Type B pancreatic cell (in vitro differentiated cells): ENCODE measurements at regions not wholly inside any gene's neighbourhood (a gene's known extent, or its start where the extent isn't known, plus 50 kb on each side); places are given as distances from the start of the nearest gene placed in this dataset.

Source experiments
- DNase-seq: peaks from one replicate; pipeline ENCODE4 v3.0.0; 2021; ENCODE audit warnings: mixed read lengths; ENCODE audit not compliant: unreplicated experiment; ENCODE audit errors: extremely low spot score
- H3K27ac Mint-ChIP-seq: 2 replicates; pipeline ENCODE4 v1.8.0; 2021; ENCODE audit warnings: mild to moderate bottlenecking, mixed read lengths
- H3K27me3 Mint-ChIP-seq: 2 replicates; pipeline ENCODE4 v1.8.0; 2021; ENCODE audit warnings: mixed read lengths
- H3K36me3 Mint-ChIP-seq: 2 replicates; pipeline ENCODE4 v1.8.0; 2021; ENCODE audit warnings: mixed read lengths
- H3K4me1 Mint-ChIP-seq: one replicate; pipeline ENCODE4 v1.8.0; 2021; ENCODE audit warnings: mixed read lengths; ENCODE audit not compliant: unreplicated experiment
- H3K4me3 Mint-ChIP-seq: 2 replicates; pipeline ENCODE4 v1.8.0; 2021; ENCODE audit warnings: mild to moderate bottlenecking, mixed read lengths
- H3K9me3 Mint-ChIP-seq: 2 replicates; pipeline ENCODE4 v1.8.0; 2021; ENCODE audit warnings: mixed read lengths
- TF ChIP-seq, protein P1 (sequence below): fragments of 200-600 bp; sonication (generic); conservative IDR thresholded peaks from 2 replicates; pipeline ENCODE4 v1.5.0; 2021; ENCODE audit warnings: antibody characterized with exemption, mild to moderate bottlenecking

- H3K27ac Mint-ChIP-seq, result no peak overlapping the region
- no peak for DNase-seq
- H3K4me1 Mint-ChIP-seq, result no peaks in the 10 kb centered on the region
- no peaks in the 10 kb centered on the region for H3K9me3 Mint-ChIP-seq
- no peaks in the 10 kb centered on the region for H3K36me3 Mint-ChIP-seq
- no peak overlapping the region for H3K4me3 Mint-ChIP-seq
- no peaks in the 10 kb centered on the region for H3K27me3 Mint-ChIP-seq
- TF ChIP-seq, protein P1, sequence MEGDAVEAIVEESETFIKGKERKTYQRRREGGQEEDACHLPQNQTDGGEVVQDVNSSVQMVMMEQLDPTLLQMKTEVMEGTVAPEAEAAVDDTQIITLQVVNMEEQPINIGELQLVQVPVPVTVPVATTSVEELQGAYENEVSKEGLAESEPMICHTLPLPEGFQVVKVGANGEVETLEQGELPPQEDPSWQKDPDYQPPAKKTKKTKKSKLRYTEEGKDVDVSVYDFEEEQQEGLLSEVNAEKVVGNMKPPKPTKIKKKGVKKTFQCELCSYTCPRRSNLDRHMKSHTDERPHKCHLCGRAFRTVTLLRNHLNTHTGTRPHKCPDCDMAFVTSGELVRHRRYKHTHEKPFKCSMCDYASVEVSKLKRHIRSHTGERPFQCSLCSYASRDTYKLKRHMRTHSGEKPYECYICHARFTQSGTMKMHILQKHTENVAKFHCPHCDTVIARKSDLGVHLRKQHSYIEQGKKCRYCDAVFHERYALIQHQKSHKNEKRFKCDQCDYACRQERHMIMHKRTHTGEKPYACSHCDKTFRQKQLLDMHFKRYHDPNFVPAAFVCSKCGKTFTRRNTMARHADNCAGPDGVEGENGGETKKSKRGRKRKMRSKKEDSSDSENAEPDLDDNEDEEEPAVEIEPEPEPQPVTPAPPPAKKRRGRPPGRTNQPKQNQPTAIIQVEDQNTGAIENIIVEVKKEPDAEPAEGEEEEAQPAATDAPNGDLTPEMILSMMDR, result no peak
Measured at GRCh38 chr1:72601035-72601674, 318.8 kb upstream of the NEGR1 start.

GRCh38 chr1:72586023-72586685 is 303.8 kb upstream of the NEGR1 start:
- DNase-seq, result no peak
- Mint-ChIP-seq H3K27ac (no peak overlapping the region), H3K4me3 (no peak overlapping the region), H3K4me1 (no peaks in the 10 kb centered on the region), H3K36me3 (no peaks in the 10 kb centered on the region), H3K9me3 (no peaks in the 10 kb centered on the region), H3K27me3 (no peaks in the 10 kb centered on the region)
- TF ChIP-seq, protein P1, result no peak

DNA sequence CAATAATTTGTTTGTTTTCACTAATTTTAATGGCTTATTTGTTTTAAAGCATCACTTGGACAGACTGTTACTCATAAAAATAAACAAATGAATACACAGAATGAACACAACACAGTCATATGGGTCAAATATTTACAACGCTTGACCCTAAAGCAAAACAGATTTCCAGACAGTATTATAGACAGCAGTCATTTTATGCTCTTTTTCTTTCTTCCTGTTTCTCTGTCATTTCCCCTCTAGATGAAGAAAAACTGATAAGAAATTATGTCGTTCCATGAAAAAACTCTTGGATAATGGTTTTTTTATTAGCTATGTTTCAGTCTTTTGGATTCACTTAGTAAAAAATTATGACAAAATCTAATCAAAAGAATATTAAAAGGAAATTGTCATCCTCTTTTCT is 297.3 kb upstream of the NEGR1 start:
- no peaks in the 10 kb centered on the region for H3K27me3 Mint-ChIP-seq
- H3K9me3 Mint-ChIP-seq, result no peaks in the 10 kb centered on the region
- TF ChIP-seq, protein P1, result no peak
- H3K4me1 Mint-ChIP-seq, result no peaks in the 10 kb centered on the region
- no peak for DNase-seq
- no peak overlapping the region for H3K27ac Mint-ChIP-seq
- H3K36me3 Mint-ChIP-seq, result no peaks in the 10 kb centered on the region
- no peak overlapping the region for H3K4me3 Mint-ChIP-seq

DNA sequence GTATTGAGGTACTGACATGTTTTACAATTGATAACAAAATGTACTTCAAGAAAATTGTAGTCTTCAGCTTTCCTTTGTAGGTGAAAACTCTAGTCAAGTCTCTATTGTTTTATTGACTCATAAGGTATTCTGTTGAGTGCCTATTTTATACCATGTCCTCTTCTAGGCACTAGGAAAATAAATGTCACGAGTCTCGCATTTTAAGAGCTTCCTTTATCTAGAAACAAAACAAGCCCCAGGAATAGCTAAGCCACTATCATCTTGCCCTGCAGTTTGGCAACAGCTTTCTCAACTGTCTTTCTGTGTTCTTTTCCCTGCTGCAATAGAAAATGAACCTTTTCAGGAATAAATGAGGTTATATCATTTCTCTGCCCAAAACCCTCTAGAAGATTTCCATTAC is 288.5 kb upstream of the NEGR1 start:
- no peaks in the 10 kb centered on the region for H3K27me3 Mint-ChIP-seq
- no peak for DNase-seq
- no peaks in the 10 kb centered on the region for H3K9me3 Mint-ChIP-seq
- H3K36me3 Mint-ChIP-seq, result no peaks in the 10 kb centered on the region
- no peaks in the 10 kb centered on the region for H3K4me1 Mint-ChIP-seq
- H3K27ac Mint-ChIP-seq, result no peak overlapping the region
- TF ChIP-seq, protein P1, result no peak
- H3K4me3 Mint-ChIP-seq, result no peak overlapping the region

DNA sequence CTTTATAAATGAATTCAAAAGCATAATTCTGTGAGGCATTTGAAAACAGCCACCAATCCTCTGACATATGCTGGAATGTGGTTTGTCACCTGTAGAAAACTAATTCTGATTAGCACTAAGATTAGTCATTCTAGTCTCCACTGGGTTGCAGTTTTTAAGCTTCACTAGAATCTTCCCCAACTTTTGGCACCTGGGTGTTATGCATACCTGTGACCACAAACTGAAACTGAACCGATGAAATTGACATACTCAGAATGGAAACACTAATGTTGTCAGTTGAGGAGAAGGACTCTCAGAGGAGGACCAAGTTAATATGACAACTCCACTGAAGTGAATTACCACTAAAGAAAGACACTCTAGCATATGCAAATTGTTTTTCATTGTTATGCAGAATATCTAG is 285.8 kb upstream of the NEGR1 start:
- Mint-ChIP-seq H3K4me1 (no peaks in the 10 kb centered on the region), H3K36me3 (no peaks in the 10 kb centered on the region), H3K9me3 (no peaks in the 10 kb centered on the region), H3K27ac (no peak overlapping the region), H3K4me3 (no peak overlapping the region), H3K27me3 (no peaks in the 10 kb centered on the region)
- TF ChIP-seq, protein P1, result no peak
- DNase-seq, result no peak
